ENCODE measurements at regions not wholly inside any gene's neighbourhood (a gene's known extent, or its start where the extent isn't known, plus 50 kb on each side); places are given as distances from the start of the nearest gene placed in this dataset.

DNA sequence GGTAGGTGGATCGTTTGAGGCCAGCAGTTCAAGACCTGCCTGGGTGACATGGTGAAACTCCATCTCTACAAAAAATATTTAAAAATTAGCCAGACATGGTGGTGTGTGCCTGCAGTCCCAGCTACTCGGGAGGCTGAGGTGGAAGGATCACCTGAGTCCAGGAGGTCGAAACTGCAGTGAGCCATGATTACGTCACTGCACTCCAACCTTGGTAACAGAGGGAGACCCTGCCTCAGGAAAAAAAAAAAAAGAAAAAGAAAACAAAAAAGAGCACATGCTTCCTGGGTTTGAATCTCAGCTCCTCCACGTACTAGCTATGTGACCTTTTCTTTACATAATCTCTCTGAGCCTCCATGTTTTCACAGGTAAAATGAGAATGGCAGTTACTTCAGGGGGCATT, 86.3 kb upstream of the CALM2 start:
- dilution Hi-C loops (cut with MboI; ENCODE audit: extremely low pct_ligation_motif_present, low sequenced_read_pairs) = no loop called here
- FAIRE-seq (no peak), DNase-seq (ENCODE audit: low read depth, low spot score) (no peak)
- TF ChIP-seq EZH2 (IDR thresholded peaks at IDR 0.05; ENCODE audit: low read length) = no peak
- TF ChIP-seq, protein P1, sequence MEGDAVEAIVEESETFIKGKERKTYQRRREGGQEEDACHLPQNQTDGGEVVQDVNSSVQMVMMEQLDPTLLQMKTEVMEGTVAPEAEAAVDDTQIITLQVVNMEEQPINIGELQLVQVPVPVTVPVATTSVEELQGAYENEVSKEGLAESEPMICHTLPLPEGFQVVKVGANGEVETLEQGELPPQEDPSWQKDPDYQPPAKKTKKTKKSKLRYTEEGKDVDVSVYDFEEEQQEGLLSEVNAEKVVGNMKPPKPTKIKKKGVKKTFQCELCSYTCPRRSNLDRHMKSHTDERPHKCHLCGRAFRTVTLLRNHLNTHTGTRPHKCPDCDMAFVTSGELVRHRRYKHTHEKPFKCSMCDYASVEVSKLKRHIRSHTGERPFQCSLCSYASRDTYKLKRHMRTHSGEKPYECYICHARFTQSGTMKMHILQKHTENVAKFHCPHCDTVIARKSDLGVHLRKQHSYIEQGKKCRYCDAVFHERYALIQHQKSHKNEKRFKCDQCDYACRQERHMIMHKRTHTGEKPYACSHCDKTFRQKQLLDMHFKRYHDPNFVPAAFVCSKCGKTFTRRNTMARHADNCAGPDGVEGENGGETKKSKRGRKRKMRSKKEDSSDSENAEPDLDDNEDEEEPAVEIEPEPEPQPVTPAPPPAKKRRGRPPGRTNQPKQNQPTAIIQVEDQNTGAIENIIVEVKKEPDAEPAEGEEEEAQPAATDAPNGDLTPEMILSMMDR (optimal IDR thresholded peaks at IDR 0.05 in 1 of 3, IDR thresholded peaks at IDR 0.05 in 1 of 3, conservative IDR thresholded peaks at IDR 0.05 in 1 of 3; ENCODE audit: extremely low read depth in 1 of 3, insufficient read depth in 2 of 3, low read length in 3 of 3) = no peak
- Histone ChIP-seq H3K36me3 (ENCODE audit: control insufficient read depth in 2 of 2, extremely low read depth in 1 of 2, insufficient read depth in 2 of 2, low read length in 2 of 2) (no peaks in the 10 kb centered on the region), H3K79me2 (ENCODE audit: control insufficient read depth, insufficient read depth, low read length) (no peaks in the 10 kb centered on the region), H4K20me1 (ENCODE audit: control insufficient read depth, extremely low read depth, insufficient read depth, low read length) (no peaks in the 10 kb centered on the region), H2AFZ (ENCODE audit: control insufficient read depth, low read length) (no peak overlapping the region), H3K27ac (ENCODE audit: control insufficient read depth, insufficient read depth, low read length) (no peak overlapping the region), H3K4me1 (ENCODE audit: control insufficient read depth, extremely low read depth, insufficient read depth, low read length) (no peaks in the 10 kb centered on the region), H3K4me2 (ENCODE audit: control insufficient read depth, extremely low read depth, insufficient read depth, low read depth, low read length) (no peak overlapping the region), H3K9ac (ENCODE audit: control insufficient read depth, extremely low read depth, insufficient read depth, low read length) (no peak overlapping the region), H3K27me3 (ENCODE audit: control insufficient read depth, extremely low read depth, insufficient read depth, low read length) (no peaks in the 10 kb centered on the region), H3K4me3 (ENCODE audit: control insufficient read depth in 2 of 3, extremely low read depth in 1 of 3, insufficient read depth in 2 of 3, low read depth in 1 of 3, low read length in 3 of 3) (no peak overlapping the region), H3K9me1 (ENCODE audit: control insufficient read depth, extremely low read depth, insufficient read depth, low read length) (no peaks in the 10 kb centered on the region), H3K9me3 (ENCODE audit: control insufficient read depth, low read depth, low read length) (no peaks in the 10 kb centered on the region)

DNA sequence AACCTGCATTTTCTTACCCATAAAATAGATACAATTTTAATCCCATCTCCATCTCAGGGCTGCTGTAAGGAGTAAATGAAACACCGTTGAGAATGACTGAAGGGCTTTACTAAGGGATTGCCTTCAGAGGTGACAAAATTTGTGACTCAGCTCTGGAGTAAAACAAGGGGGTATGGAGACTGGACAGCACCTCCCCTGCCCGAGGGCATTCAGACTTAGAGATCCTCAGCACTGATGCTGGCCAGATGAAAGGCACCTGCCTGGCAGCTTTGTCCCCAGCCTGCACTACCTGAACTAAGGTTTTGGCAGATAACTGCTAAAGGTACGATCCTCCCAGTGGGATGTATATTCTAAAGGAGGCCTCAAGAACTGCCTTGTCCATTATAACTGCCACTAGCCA, 84.7 kb upstream of the CALM2 start:
- no peaks in the 10 kb centered on the region for H3K79me2 ChIP-seq (ENCODE audit: control insufficient read depth, insufficient read depth, low read length)
- FAIRE-seq (no peak), DNase-seq (ENCODE audit: low read depth, low spot score) (no peak)
- no peaks in the 10 kb centered on the region for H3K36me3 ChIP-seq (ENCODE audit: control insufficient read depth in 2 of 2, extremely low read depth in 1 of 2, insufficient read depth in 2 of 2, low read length in 2 of 2)
- no peak overlapping the region for H3K9ac ChIP-seq (ENCODE audit: control insufficient read depth, extremely low read depth, insufficient read depth, low read length)
- dilution Hi-C loops (cut with MboI; ENCODE audit: extremely low pct_ligation_motif_present, low sequenced_read_pairs) = no loop called here
- no peaks in the 10 kb centered on the region for H4K20me1 ChIP-seq (ENCODE audit: control insufficient read depth, extremely low read depth, insufficient read depth, low read length)
- no peak overlapping the region for H3K4me2 ChIP-seq (ENCODE audit: control insufficient read depth, extremely low read depth, insufficient read depth, low read depth, low read length)
- H3K4me3 ChIP-seq (ENCODE audit: control insufficient read depth in 2 of 3, extremely low read depth in 1 of 3, insufficient read depth in 2 of 3, low read depth in 1 of 3, low read length in 3 of 3) = no peak overlapping the region
- no peaks in the 10 kb centered on the region for H3K9me1 ChIP-seq (ENCODE audit: control insufficient read depth, extremely low read depth, insufficient read depth, low read length)
- no peaks in the 10 kb centered on the region for H3K27me3 ChIP-seq (ENCODE audit: control insufficient read depth, extremely low read depth, insufficient read depth, low read length)
- H2AFZ ChIP-seq (ENCODE audit: control insufficient read depth, low read length) = no peak overlapping the region
- no peaks in the 10 kb centered on the region for H3K4me1 ChIP-seq (ENCODE audit: control insufficient read depth, extremely low read depth, insufficient read depth, low read length)
- H3K27ac ChIP-seq (ENCODE audit: control insufficient read depth, insufficient read depth, low read length) = no peak overlapping the region
- H3K9me3 ChIP-seq (ENCODE audit: control insufficient read depth, low read depth, low read length) = no peaks in the 10 kb centered on the region
- no peak for TF ChIP-seq EZH2 (IDR thresholded peaks at IDR 0.05; ENCODE audit: low read length)
- TF ChIP-seq, protein P1 (optimal IDR thresholded peaks at IDR 0.05 in 1 of 3, IDR thresholded peaks at IDR 0.05 in 1 of 3, conservative IDR thresholded peaks at IDR 0.05 in 1 of 3; ENCODE audit: extremely low read depth in 1 of 3, insufficient read depth in 2 of 3, low read length in 3 of 3) = no peak
